T-helper 22 cell (primary cell): ENCODE measurements at regions not wholly inside any gene's neighbourhood (a gene's known extent, or its start where the extent isn't known, plus 50 kb on each side); places are given as distances from the start of the nearest gene placed in this dataset.

Experiments used
- DNase-seq: peaks from one replicate; pipeline ENCODE4 v3.0.0-alpha.2; 2020; ENCODE audit warnings: low read depth

DNA sequence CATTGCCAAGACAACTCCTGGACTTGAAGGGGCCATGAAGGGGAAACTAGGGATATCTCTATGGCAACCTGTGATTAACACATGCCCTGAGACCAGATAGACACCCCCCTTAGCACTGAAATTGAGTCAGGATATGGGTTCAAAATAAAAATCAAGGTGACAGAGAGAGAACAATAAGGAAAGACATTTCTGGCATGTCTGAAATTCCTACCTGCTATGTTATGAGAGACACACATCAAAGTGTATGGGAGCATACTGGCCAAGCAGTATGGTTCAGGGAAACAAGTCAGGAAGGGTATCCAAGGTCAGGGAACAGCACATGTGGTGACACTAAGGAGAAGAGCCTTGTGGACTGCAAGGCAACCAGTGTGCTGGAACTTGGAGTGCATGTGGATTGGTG is 388.7 kb downstream of the SHQ1 start:
- no peak for DNase-seq

- DNase-seq, result no peak
Observed at GRCh38 chr3:72458375-72458774, 389.9 kb downstream of the SHQ1 start.

DNA sequence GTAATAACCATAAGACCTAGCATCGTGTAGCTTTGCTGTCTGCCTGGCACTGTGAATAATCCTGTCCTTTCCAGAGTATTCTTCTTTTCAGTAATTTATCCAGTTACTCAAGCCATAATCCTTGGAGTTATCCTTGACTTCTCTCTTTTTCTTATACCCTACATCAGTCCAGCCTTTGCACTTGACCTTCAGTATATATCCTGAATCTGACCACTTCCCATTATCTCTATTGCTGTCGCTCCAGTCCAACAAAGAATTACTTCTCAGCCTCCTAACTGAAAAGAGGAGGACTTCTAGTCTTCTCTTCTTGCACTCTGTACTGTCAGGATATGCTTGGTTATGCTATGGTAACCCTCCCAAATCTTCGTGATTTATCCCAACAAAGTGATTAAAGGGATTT is 393.8 kb downstream of the SHQ1 start:
- DNase-seq, result no peak

DNA sequence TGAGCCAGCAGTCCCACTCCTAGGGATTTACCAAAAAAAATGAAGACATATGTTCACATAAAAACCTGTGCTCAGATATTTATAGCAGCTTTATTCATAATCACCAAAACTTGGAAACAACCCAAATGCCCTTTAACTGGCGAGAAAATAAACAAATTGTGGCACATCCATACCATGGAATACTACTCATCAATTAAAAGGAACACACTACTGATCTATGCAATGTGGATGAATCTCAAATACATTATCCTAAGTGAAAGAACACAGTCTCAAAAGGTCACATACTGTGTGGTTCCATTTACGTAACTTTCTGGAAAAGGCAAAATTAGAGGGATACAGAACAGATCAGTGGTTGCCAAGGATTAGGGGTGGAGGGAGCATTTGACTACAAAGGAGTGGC is 394.5 kb downstream of the SHQ1 start:
- no peak for DNase-seq

- no peak for DNase-seq
Observed at GRCh38 chr3:72452745-72453144, 395.5 kb downstream of the SHQ1 start.

- no peak for DNase-seq
Observed at GRCh38 chr3:72451841-72452240, 396.4 kb downstream of the SHQ1 start.

GRCh38 chr3:72449551-72449950 is 398.7 kb downstream of the SHQ1 start:
- no peak for DNase-seq

- DNase-seq, result no peak
Observed at GRCh38 chr3:72448858-72449257, 399.4 kb downstream of the SHQ1 start.

DNA sequence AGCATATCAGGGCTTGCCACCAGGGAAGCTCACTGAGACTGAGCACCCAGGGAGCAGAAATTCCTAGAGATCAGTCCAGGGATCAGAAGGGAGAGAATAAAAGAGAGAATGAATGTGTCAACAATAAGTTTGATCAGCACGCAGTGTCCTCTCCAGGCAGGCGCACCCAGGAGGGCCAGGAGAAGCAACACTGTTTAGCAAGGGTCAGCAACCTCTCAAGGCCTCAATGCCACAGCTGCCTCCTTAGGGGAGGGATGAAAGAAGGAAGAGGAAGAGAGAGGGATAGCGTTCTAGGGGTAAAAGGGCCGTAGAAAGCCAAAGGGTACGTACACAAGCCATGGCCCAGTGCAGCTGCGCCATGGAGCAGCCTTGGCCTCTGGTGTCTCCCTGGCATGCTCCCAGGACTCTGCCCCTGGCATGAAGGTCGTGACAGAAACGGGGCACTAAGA is 399.8 kb downstream of the SHQ1 start:
- no peak for DNase-seq

DNA sequence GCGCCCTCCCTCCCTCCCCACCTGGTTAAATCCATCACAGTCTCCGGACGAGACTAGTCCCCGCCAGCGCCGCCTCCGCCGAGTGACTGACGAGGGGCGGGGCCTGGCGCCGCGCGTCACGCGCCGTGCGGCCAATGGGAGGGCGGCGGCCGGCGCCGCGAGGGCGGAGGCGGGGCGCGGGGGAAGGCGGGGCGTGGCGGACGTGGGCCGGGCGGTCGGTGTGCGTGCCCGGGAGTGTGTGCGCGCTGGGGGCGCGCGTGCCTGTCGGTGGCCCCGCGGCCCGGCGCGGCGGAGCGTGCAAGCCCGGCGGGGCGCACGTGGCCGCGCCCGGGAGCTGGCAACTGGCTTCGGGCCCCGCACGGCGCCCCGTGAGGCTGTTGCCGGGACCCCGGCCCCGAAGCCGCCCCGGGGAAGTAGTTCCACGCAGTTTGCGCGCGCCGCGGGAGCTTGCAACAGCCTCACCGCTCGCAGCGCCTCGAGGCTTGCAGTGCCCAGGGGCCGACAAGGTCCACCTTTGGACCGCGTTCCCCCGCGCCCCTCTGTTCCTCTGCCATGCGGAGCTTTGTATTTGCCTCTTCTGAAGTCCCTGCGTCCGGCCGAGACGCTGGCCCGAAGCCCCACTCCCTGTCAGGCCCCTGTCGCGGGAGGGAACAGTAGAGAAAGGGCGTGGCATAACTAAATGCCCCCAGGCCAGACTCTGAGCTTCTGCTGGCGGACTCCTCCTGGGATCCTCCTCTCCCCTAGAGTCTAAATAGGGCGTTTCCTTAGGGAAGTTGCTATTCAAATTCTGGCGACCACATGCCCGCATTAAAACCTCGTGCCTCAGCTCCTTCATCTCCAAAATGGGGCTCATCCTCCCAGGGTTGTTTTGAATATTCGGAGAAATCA is 400.9 kb downstream of the SHQ1 start:
- DNase-seq, result peak; percentile 83

- no peak for DNase-seq
Observed at GRCh38 chr3:72446218-72447058, 401.8 kb downstream of the SHQ1 start, which contains the start of gene RYBP. Gene RYBP, minus strand, starts transcription at chr3:72446621.

- no peak for DNase-seq
Observed at GRCh38 chr3:72445827-72446217, 402.4 kb downstream of the SHQ1 start.

GRCh38 chr3:72444656-72445223 is 403.5 kb downstream of the SHQ1 start:
- no peak for DNase-seq

DNA sequence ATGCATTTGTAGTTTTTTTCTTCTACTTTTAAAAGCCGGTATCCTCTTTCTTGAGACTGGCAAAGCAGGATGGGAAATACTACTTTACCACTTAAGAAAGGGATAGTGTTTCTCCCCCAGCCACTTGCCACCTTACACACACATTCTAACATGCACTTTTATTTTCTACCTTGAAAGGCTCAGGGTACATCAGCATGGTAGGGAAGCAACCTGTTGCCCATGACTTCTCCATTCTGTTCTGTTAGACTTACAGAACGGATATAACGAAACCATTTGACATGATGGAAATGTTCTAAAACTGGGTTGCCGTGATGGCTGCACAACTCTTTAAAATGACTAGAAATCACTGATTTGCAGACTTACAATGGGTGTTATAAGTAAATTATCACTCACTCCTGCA is 405.5 kb downstream of the SHQ1 start:
- DNase-seq, result no peak

DNA sequence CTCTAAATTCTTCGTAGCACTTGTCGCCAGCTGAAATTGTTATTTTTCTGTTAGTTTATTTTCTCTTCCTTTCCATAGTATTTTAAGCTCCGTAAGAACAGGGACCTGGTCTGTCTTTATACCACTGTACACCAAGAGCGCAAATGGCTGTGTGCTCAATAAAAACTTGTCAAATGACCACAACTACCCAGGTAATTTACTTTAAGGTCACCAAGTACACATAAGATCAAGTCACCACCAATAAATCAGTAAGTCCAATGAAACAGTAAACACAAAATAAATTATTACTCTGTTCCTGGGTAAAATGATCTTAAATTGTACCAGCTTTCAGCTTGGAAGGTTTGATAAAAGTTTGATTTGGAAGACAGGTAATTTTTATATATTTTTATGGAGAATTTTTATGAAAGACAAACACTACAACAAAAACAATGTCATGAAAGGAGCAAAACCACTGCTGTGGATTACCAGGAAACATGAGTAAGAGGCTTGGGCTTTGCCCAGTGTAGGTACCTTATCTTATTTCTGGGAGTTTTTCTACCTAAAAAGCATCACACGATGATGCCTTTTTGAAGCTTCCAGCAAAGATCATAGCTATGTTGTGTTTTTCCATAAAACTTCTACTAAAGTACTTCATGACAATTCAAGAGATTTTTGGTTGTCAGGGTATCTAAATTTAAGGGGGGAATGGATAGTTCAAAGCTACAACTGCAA is 406.8 kb downstream of the SHQ1 start:
- no peak for DNase-seq

- no peak for DNase-seq
Observed at GRCh38 chr3:72440491-72440890, 407.8 kb downstream of the SHQ1 start.

DNA sequence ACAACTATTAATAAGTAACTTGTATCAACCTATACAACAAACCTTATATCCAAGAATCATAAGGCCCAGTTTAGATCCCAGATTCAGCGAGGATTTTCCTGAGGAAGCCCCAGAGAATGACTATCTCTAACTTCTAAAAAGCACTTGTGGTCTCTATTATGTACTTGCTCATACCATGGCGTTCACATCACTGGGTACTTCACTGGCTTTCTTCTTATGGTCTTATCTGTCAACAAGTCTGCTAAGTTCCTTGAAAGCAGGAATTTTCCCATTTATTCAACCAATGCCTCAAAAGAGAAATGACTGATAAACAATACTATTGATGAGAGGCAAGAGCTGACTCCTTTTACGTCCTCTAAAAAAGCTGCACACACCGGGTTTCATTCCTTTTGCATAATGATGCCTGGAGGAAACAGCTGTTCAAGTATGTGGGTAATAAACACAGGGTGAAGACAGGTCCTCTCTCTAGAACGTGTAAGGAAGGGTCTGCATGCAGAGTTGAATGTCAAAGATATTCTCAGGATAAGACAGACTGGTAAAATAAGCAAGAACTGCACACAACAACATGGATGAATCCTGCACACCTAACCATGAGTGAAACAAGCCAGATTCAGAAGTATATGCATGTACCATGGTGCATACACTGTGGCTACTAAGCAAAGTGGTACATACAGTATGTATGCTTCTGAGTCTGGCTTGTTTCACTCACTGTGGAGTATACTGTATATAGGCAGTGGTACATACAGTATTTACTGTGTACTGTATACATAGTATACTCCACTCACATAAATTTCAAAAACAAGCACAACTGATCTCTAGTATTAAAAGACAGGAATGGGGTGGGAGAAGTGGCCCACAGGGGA is 408.7 kb downstream of the SHQ1 start:
- no peak for DNase-seq

GRCh38 chr3:72437661-72438406 is 410.4 kb downstream of the SHQ1 start:
- no peak for DNase-seq

- no peak for DNase-seq
Observed at GRCh38 chr3:72436863-72437592, 411.2 kb downstream of the SHQ1 start.

DNA sequence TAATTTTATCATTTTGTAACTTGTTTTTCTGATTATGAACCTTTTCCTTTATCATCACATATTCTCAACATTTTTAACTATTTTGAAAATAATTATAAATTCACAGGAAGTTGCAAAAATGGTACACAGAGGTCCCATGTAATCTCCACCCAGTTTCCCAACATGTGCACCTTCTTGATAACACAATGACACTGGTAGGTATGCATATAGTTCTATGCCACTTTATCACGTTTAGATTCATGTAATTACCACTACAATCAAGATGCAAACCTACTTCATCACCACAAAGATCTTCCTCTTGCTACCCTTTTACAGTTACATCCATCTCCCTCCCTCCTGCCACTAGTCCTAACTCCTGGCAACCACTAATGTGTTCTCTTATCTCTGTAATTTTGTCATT is 413.9 kb downstream of the SHQ1 start:
- DNase-seq, result no peak
